Large intestine (tissue), 3 donors: ENCODE measurements at regions not wholly inside any gene's neighbourhood (a gene's known extent, or its start where the extent isn't known, plus 50 kb on each side); places are given as distances from the start of the nearest gene placed in this dataset.
"Not testable (repeated sequence)": the region's sequence is repeated elsewhere in the genome, so short reads cannot be mapped to it uniquely, and the experiment has no call there.

ENCODE experiments used
- DNase-seq, 2 donors: peaks; one replicate each; pipeline versions ENCODE4 v3.0.0 to v3.0.0-alpha.2; 2013
- H3K27ac ChIP-seq: one replicate; pipeline ENCODE4 v1.5.1; 2013; ENCODE audit warnings: low read length
- H3K27me3 ChIP-seq: 2 replicates; pipeline ENCODE4 v1.6.1; 2013; ENCODE audit warnings: low read length; ENCODE audit not compliant: control insufficient read depth, insufficient read depth
- H3K36me3 ChIP-seq: 2 replicates; pipeline ENCODE4 v1.6.1; 2013; ENCODE audit warnings: low read length; ENCODE audit not compliant: control insufficient read depth, insufficient read depth
- H3K4me1 ChIP-seq: one replicate; pipeline ENCODE4 v1.6.1; 2013; ENCODE audit warnings: low read length; ENCODE audit not compliant: control insufficient read depth, insufficient read depth
- H3K4me3 ChIP-seq: one replicate; pipeline ENCODE4 v1.5.1; 2013; ENCODE audit warnings: low read length
- H3K9me3 ChIP-seq: one replicate; pipeline ENCODE4 v1.6.1; 2013; ENCODE audit warnings: mild to moderate bottlenecking, low read depth, low read length, moderate library complexity; ENCODE audit not compliant: control insufficient read depth
- WGBS: methylation state at CpG from one replicate; pipeline ENCODE4 v1.1.5; 2013; ENCODE audit warnings: low lambda C conversion rate; ENCODE audit not compliant: insufficient coverage; 5-methylcytosine and 5-hydroxymethylcytosine counted together

GRCh38 chr10:37572206-37572605 lies 285.2 kb downstream of the ZNF248 start:
- H3K27me3 ChIP-seq: no peaks in the 10 kb centered on the region
- no peak for DNase-seq
- no peaks in the 10 kb centered on the region for H3K4me1 ChIP-seq
- no peaks in the 10 kb centered on the region for H3K36me3 ChIP-seq
- no peaks in the 10 kb centered on the region for H3K9me3 ChIP-seq
- no CpG with 5 or more reads among the region's 3 CpGs for WGBS
- no peak overlapping the region for H3K27ac ChIP-seq
- H3K4me3 ChIP-seq: no peak overlapping the region

- Histone ChIP-seq H3K4me1 (no peaks in the 10 kb centered on the region), H3K27me3 (no peaks in the 10 kb centered on the region), H3K36me3 (no peaks in the 10 kb centered on the region), H3K4me3 (no peak overlapping the region), H3K27ac (no peak overlapping the region), H3K9me3 (no peaks in the 10 kb centered on the region)
- no peak for DNase-seq
- 100% methylated on average over 1 of the region's 6 CpGs for WGBS
Observed at GRCh38 chr10:37566332-37566731, 291.1 kb downstream of the ZNF248 start.

DNA sequence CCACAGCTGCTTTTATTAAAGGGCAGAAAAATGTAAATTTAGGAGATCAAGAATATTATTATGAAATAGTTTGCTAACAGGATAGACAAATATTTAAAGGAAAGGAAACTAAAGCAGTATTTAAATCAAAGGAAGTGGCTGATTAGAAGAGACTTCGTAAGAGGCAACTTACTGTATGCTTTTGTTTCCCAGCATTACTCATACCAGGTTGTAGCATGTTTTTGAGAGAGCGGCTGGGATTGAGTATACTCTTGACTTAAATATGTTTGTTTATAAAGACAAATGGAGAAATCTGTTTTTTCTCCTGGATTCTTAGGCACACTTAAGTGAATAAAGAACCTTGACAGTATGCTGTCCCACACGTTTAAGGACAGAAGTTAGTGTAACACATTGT lies 293.7 kb downstream of the ZNF248 start:
- 56% methylated on average over 1 of the region's 3 CpGs for WGBS

DNA sequence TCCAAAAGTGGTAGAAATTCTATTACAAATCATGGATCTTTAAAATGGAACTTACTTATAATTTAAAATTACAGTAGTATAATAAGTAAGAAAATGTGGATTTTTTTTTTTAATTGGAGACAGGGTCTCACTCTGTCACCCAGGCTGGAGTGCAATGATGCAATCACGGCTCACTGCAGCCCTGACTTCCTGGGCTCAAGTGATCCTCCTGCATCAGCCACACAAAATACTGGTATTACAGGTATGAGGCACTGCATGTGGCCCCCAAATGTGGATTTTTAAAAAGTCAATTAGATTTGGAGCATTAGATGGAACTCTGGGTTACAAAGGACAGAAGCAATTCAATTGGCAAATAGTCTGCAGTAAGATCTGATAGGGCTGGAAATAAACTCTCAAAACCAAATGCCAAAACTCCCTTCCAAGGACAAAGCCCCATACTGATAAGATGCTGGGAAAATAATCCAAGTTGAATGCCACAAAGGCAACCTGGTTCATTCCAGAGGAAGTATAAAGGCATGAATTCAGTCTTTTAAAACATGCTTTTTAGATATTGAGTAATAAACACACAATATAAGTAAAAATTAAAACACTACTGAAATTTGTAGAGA lies 294.2 kb downstream of the ZNF248 start:
- no peaks in the 10 kb centered on the region for H3K27me3 ChIP-seq
- no peak overlapping the region for H3K27ac ChIP-seq
- no peak for DNase-seq
- H3K4me3 ChIP-seq: no peak overlapping the region
- H3K9me3 ChIP-seq: peaks cover 4% of the 10 kb centered on the region
- no CpG with 5 or more reads among the region's 1 CpG for WGBS
- no peaks in the 10 kb centered on the region for H3K4me1 ChIP-seq
- H3K36me3 ChIP-seq: no peaks in the 10 kb centered on the region

More for the DNA sequence above, 293.7 kb downstream of the ZNF248 start:
- DNase-seq: no peak
- peaks cover 4% of the 10 kb centered on the region for H3K9me3 ChIP-seq
- no peak overlapping the region for H3K27ac ChIP-seq
- H3K27me3 ChIP-seq: no peaks in the 10 kb centered on the region
- H3K4me1 ChIP-seq: no peaks in the 10 kb centered on the region
- H3K36me3 ChIP-seq: no peaks in the 10 kb centered on the region
- H3K4me3 ChIP-seq: no peak overlapping the region

DNA sequence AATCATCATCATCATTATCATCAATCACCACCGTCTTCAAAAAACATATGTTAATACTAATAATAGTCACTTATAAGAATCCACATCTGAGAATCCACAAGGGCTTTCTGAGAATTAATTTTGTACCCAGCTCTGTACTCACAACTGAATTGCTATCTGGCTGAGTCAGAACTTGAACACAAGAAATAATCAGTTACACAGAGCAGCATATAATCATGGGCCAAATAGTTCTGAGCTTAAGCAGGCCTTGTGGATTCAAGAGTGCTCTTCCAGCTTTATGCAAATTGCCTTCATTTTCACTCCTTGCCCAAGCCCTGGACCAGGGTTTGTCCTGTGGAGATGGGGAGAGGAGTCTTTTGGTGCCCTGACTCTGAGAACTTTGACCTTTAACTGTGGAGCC lies 304.5 kb downstream of the ZNF248 start:
- no peak for DNase-seq
- Histone ChIP-seq H3K4me3 (no peak overlapping the region), H3K27me3 (no peaks in the 10 kb centered on the region), H3K36me3 (no peaks in the 10 kb centered on the region), H3K27ac (no peak overlapping the region), H3K9me3 (no peaks in the 10 kb centered on the region), H3K4me1 (no peaks in the 10 kb centered on the region)
- WGBS: 80% methylated on average over 1 of the region's 1 CpG

DNA sequence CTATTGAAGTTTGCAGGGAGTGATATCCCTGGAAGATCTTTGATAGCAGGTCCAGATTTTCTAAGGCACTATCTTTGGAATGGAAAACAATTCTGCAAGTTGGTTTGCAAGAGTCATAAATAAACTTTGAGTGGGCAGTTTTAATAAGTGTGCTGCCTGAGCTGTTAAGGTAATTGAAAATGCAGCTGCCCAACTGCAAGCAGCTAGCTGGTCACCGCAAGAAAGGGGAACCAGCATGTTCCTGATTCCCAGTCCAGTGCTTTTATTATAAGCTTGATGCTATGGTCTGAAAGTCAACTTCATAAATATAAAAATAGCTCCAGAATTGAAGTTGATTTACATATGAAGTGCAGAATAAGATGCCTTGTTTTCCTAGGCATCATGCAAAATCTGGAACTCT lies 308.4 kb downstream of the ZNF248 start:
- Histone ChIP-seq H3K27me3 (no peaks in the 10 kb centered on the region), H3K4me3 (no peak overlapping the region), H3K9me3 (peaks cover 4% of the 10 kb centered on the region), H3K4me1 (no peaks in the 10 kb centered on the region), H3K27ac (no peak overlapping the region), H3K36me3 (no peaks in the 10 kb centered on the region)
- no CpG with 5 or more reads among the region's 1 CpG for WGBS
- DNase-seq: no peak

DNA sequence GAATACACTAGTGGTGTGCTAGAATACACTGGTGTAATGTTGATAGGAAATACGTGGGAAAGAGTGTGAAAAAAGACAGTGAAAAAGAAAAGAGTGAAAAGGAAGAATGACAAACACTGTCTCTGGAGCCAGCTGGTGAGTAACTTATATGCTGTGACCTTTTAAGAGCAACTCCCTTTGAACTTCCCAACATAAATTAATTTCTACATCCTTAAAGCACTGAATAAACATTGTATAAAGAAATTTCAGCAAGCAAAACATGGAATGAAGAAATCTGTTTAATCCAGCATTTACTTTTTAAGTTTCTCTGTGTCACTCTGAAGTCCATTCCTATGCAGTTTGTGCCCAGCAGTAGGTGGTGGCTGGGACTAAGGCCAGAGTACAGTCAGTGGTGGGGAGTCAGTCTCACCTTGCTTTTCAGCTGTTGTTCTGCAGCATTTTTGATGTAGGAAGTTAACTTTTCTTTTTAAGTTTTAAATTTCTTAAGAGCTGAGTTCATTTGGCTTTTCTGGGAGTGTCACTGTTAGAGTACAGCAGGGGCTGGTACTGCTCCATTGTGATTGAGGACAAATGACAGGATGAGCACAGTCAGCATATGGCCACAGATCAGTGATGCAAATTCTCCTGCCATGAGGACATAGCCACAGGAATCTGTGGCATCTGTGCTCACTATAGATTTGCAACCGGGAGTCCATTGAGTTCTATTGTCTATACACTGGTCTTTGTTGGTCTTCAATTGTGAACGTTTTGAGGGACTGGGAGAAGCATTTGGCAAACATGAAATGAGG lies 321.8 kb downstream of the ZNF248 start:
- no peak for DNase-seq
- Histone ChIP-seq H3K4me3 (no peak overlapping the region), H3K4me1 (no peaks in the 10 kb centered on the region), H3K9me3 (no peaks in the 10 kb centered on the region), H3K27ac (no peak overlapping the region), H3K27me3 (no peaks in the 10 kb centered on the region), H3K36me3 (no peaks in the 10 kb centered on the region)
- 64% methylated on average over 1 of the region's 3 CpGs for WGBS

GRCh38 chr10:37534166-37534565 lies 323.2 kb downstream of the ZNF248 start:
- Histone ChIP-seq H3K4me3 (no peak overlapping the region), H3K36me3 (no peaks in the 10 kb centered on the region), H3K27me3 (no peaks in the 10 kb centered on the region), H3K9me3 (no peaks in the 10 kb centered on the region), H3K27ac (no peak overlapping the region), H3K4me1 (no peaks in the 10 kb centered on the region)
- WGBS: 100% methylated on average over 1 of the region's 3 CpGs
- no peak for DNase-seq

- not testable (repeated sequence) for H3K4me1 ChIP-seq, H3K27me3 ChIP-seq, H3K9me3 ChIP-seq, H3K4me3 ChIP-seq, DNase-seq, H3K27ac ChIP-seq, H3K36me3 ChIP-seq
- WGBS: 0% methylated on average over 2 of the region's 2 CpGs
Observed at GRCh38 chr10:37525410-37525809, 332.0 kb downstream of the ZNF248 start.

DNA sequence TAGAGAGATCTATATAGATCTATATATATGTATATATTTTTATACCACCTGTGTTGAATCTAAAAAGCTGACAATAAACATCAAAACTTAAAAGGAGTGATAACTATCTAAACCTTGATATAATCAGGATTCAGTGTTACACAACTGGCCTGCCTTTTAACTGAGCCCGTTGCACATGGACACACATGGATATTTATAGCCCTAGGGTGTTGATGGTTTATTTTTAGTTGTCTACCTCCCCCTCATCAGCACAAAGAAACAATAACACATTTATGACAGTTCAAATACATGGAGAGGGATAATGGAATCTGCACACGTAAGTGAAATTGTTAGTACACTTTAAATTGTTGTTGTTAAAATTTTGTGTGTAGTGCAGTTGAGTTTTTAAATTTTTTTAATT lies 336.9 kb downstream of the ZNF248 start:
- Histone ChIP-seq H3K36me3 (no peaks in the 10 kb centered on the region), H3K27me3 (no peaks in the 10 kb centered on the region)
- DNase-seq: no peak

GRCh38 chr10:37510520-37510919 lies 346.9 kb downstream of the ZNF248 start:
- WGBS: 86% methylated on average over 1 of the region's 3 CpGs
- not testable (repeated sequence) for H3K27ac ChIP-seq, H3K9me3 ChIP-seq, H3K27me3 ChIP-seq, DNase-seq, H3K4me1 ChIP-seq, H3K36me3 ChIP-seq, H3K4me3 ChIP-seq

More for the DNA sequence above, 336.9 kb downstream of the ZNF248 start:
- Histone ChIP-seq H3K4me1 (no peaks in the 10 kb centered on the region), H3K27ac (no peak overlapping the region), H3K9me3 (no peaks in the 10 kb centered on the region), H3K4me3 (no peak overlapping the region)
- WGBS: no CpG with 5 or more reads among the region's 2 CpGs
